ENCODE measurements at regions not wholly inside any gene's neighbourhood (a gene's known extent, or its start where the extent isn't known, plus 50 kb on each side); places are given as distances from the start of the nearest gene placed in this dataset.

DNA sequence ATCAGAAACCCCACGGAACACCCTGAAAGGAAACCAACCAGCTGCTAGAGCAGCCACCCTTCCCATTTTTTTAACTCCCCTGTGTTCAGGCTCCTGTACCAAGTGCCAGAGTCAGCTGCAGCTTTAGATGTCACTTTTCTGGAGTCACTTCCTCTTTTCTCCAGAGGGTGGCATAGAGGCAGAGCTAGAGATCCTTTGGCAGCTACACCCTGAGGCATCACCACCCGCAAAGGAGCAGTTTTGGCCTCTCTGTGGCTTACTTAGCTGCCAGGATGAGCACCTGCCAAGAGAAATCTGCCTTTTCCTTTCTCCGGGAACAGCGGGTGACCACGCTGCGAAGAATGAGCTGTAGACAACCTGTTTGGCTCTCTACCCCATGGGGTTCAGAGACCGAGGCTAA is 58.0 kb upstream of the CHRDL1 start:
- no peak for TF ChIP-seq POLR2AphosphoS5 (IDR thresholded peaks at IDR 0.05; ENCODE audit: insufficient read depth in 1 of 2, low read depth in 1 of 2)
- TF ChIP-seq, protein P1, sequence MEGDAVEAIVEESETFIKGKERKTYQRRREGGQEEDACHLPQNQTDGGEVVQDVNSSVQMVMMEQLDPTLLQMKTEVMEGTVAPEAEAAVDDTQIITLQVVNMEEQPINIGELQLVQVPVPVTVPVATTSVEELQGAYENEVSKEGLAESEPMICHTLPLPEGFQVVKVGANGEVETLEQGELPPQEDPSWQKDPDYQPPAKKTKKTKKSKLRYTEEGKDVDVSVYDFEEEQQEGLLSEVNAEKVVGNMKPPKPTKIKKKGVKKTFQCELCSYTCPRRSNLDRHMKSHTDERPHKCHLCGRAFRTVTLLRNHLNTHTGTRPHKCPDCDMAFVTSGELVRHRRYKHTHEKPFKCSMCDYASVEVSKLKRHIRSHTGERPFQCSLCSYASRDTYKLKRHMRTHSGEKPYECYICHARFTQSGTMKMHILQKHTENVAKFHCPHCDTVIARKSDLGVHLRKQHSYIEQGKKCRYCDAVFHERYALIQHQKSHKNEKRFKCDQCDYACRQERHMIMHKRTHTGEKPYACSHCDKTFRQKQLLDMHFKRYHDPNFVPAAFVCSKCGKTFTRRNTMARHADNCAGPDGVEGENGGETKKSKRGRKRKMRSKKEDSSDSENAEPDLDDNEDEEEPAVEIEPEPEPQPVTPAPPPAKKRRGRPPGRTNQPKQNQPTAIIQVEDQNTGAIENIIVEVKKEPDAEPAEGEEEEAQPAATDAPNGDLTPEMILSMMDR (IDR thresholded peaks at IDR 0.05), result no peak

Measured in vagina (tissue), 2 donors.